Activated T-helper 17 cell treated with anti-CD3 and anti-CD28 coated beads, Interleukin-2, amount 50 U/mL, for 72 hours (primary cell): ENCODE measurements at regions not wholly inside any gene's neighbourhood (a gene's known extent, or its start where the extent isn't known, plus 50 kb on each side); places are given as distances from the start of the nearest gene placed in this dataset.
"Not testable (repeated sequence)": the region's sequence is repeated elsewhere in the genome, so short reads cannot be mapped to it uniquely, and the experiment has no call there.

ENCODE experiments used
- ATAC-seq: fragments of 150-1000 bp; cut with Tn5 transposase; replicated peaks from 2 replicates; pipeline ENCODE4 v1.10.0; 2021; ENCODE audit warnings: mild to moderate bottlenecking, moderate library complexity
- H3K27ac Mint-ChIP-seq: one replicate; pipeline ENCODE4 v1.8.0; 2022; ENCODE audit warnings: mixed read lengths
- H3K27me3 Mint-ChIP-seq: one replicate; pipeline ENCODE4 v1.8.0; 2022; ENCODE audit warnings: mixed read lengths
- H3K36me3 Mint-ChIP-seq: one replicate; pipeline ENCODE4 v1.8.0; 2022; ENCODE audit warnings: low read depth, mild to moderate bottlenecking, mixed read lengths
- H3K4me1 Mint-ChIP-seq: one replicate; pipeline ENCODE4 v1.8.0; 2022; ENCODE audit warnings: mixed read lengths
- H3K4me3 Mint-ChIP-seq: one replicate; pipeline ENCODE4 v1.8.0; 2022; ENCODE audit warnings: mild to moderate bottlenecking, mixed read lengths
- H3K9me3 Mint-ChIP-seq: one replicate; pipeline ENCODE4 v1.8.0; 2022; ENCODE audit warnings: mixed read lengths

DNA sequence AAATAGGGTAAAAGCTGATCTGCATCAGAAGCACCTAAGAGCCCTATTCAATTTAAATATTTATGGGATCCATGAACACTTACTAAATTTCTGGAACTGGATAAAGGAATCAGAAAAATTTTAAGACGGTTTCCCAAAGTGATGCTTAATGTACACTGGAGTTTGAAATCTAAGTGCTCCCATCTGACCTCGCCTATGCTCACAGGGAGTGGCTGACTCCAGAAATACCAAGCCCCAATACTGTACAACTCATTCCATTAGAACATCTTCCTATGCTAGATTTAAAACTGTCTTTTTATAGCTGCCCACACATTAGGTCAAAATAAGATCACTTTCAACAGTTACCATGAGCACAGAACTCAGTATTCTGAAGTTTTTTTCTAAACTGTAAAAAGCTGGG, 1214.6 kb downstream of the CDH11 start:
- H3K4me1 Mint-ChIP-seq: no peaks in the 10 kb centered on the region
- ATAC-seq: no peak
- H3K27ac Mint-ChIP-seq: no peak overlapping the region
- H3K9me3 Mint-ChIP-seq: peaks cover 15% of the 10 kb centered on the region
- H3K4me3 Mint-ChIP-seq: no peak overlapping the region
- H3K27me3 Mint-ChIP-seq: no peaks in the 10 kb centered on the region
- H3K36me3 Mint-ChIP-seq: no peaks in the 10 kb centered on the region

DNA sequence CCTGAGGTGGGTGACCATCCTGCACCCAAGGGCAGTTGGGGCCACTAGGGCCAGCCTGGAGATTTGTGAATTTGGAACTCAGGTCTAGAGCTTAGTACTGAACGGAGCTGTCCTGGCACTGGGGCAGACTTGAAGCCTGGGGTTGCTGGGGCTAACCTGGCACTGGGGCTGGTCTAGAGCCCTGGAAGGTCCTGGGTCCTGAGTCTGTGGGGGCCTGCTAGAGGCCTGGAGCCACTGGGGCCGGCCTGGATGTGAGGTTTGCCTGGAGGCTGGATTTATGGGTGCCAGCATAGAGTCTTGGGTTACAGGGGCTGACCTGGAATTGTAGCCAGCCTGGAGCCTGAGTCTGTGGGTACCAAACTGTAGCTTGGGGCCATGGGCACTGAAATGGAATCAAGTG, 1216.9 kb downstream of the CDH11 start:
- Mint-ChIP-seq H3K27me3 (no peaks in the 10 kb centered on the region), H3K27ac (no peak overlapping the region), H3K4me1 (no peaks in the 10 kb centered on the region), H3K36me3 (no peaks in the 10 kb centered on the region), H3K9me3 (peaks cover 26% of the 10 kb centered on the region), H3K4me3 (no peak overlapping the region)
- ATAC-seq: no peak

DNA sequence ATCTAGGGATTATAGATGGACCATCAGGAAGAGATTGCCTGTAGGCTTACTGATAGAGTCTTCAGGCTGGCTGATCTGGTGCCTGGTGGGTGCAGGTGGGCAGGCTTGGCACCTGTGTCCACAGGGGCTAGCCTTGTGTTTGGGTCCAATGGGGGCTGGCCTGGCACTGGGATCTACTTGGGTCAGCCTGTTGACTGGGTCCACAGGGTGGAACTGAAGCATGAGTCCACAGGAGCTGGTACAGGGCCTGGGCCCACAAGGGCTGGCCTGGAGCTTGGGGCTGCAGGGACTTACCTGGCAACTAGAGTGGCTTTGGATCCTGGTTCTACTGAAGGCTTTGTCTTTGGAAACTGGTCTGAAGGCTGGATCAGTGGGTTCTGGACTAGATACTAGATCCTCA, 1217.7 kb downstream of the CDH11 start:
- no peak overlapping the region for H3K27ac Mint-ChIP-seq
- H3K36me3 Mint-ChIP-seq: no peaks in the 10 kb centered on the region
- no peaks in the 10 kb centered on the region for H3K4me1 Mint-ChIP-seq
- no peaks in the 10 kb centered on the region for H3K27me3 Mint-ChIP-seq
- H3K9me3 Mint-ChIP-seq: peaks cover 29% of the 10 kb centered on the region
- H3K4me3 Mint-ChIP-seq: no peak overlapping the region
- no peak for ATAC-seq

DNA sequence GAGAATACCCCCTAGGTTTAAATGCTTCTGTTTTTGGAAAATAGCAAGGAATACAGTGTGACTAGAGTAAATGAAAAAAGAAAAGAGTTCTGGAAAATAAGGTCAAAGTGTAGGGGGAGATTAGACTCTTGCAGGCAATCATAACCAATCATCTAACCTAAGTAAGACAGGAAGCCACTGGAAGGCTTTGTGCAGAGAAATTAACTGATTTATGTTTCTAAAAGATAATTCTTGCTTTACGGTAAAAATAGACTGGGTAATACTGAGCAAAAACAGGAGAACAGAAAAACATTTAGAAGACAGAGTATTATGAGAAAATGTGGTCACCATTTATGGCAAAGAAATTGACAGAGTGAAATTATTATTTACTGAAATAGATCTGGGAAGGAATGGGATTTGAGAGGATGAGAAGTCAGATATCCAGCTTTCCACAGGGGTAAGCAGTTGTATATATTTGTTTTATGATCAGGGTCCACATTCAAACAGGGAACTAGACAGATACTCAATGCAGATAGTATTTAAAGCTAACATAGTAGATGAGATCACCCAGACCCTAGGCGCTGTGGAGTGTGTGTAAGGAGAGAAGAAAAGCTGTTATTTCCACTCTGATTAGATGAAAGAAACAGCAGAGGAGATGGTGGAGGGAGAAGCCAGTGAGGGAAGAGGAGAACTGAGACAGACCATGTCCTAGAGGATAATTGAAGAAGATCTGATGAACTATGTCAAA, 1225.3 kb downstream of the CDH11 start:
- no peak for ATAC-seq
- no peaks in the 10 kb centered on the region for H3K27me3 Mint-ChIP-seq
- no peaks in the 10 kb centered on the region for H3K36me3 Mint-ChIP-seq
- H3K4me1 Mint-ChIP-seq: no peaks in the 10 kb centered on the region
- no peak overlapping the region for H3K4me3 Mint-ChIP-seq
- H3K9me3 Mint-ChIP-seq: peaks cover 18% of the 10 kb centered on the region
- no peak overlapping the region for H3K27ac Mint-ChIP-seq

DNA sequence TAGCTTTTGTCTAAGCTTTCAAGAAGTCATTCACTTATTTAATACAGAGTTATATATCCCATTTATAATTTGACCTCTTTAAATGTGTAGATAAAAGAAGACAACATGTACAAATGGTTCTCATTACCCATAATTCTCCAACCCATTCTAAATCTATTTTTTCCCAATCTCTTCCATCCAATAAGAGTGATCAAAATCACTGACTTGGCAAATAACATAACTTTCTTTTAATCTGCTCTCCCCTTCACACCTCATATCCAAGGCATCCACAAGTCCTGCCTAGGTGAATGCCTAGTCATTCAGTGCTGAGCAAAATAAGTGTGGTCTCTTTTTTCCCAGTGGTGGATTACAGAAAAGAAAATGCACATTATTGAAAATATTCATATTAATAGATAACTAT, 1231.1 kb downstream of the CDH11 start:
- ATAC-seq: no peak
- H3K4me3 Mint-ChIP-seq: no peak overlapping the region
- H3K4me1 Mint-ChIP-seq: no peaks in the 10 kb centered on the region
- H3K36me3 Mint-ChIP-seq: no peaks in the 10 kb centered on the region
- H3K27ac Mint-ChIP-seq: no peak overlapping the region
- H3K27me3 Mint-ChIP-seq: no peaks in the 10 kb centered on the region
- peaks cover 35% of the 10 kb centered on the region for H3K9me3 Mint-ChIP-seq

DNA sequence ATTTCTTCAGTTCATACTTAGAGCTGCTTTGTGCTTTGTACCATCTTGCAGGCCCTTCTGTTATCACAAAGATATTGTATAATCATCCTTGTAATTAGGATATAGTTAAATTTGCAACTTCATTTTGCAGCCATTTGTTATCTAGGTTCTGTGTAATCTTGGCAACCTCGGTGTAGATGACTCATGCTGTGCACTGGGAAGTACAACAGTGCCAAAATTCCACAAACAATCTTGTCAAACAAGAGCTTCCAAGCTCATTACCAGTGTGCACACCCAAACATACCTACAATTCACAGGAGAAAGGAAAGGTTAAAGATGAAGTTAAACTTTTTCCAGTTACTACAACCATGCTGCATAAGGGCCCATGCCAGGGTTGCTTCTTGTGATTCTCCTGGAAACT, 1231.8 kb downstream of the CDH11 start:
- H3K4me1 Mint-ChIP-seq: no peaks in the 10 kb centered on the region
- no peak overlapping the region for H3K27ac Mint-ChIP-seq
- H3K9me3 Mint-ChIP-seq: peaks cover 35% of the 10 kb centered on the region
- no peaks in the 10 kb centered on the region for H3K27me3 Mint-ChIP-seq
- no peak for ATAC-seq
- no peaks in the 10 kb centered on the region for H3K36me3 Mint-ChIP-seq
- no peak overlapping the region for H3K4me3 Mint-ChIP-seq

DNA sequence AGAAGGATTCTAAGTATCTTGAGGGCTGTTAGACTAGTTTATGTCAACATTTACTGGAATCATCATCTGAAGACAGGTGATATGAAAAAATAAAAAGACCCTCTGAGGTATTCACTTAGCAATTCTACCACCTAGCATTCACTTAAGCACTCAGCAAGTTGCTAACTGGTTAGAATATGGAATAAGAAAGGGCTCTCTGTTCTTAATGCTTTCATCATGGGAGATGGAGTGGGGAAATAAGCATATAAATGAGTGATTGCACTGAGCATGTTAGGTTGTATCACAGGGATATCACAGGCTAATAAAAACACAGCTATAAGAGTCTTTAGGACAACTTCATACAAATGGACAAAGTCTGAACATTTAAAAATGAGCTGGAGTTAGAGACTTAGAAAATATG, 1238.8 kb downstream of the CDH11 start:
- ATAC-seq: no peak
- Mint-ChIP-seq H3K27ac (no peak overlapping the region), H3K4me1 (no peaks in the 10 kb centered on the region), H3K9me3 (peaks cover 25% of the 10 kb centered on the region), H3K27me3 (no peaks in the 10 kb centered on the region), H3K4me3 (no peak overlapping the region), H3K36me3 (no peaks in the 10 kb centered on the region)

DNA sequence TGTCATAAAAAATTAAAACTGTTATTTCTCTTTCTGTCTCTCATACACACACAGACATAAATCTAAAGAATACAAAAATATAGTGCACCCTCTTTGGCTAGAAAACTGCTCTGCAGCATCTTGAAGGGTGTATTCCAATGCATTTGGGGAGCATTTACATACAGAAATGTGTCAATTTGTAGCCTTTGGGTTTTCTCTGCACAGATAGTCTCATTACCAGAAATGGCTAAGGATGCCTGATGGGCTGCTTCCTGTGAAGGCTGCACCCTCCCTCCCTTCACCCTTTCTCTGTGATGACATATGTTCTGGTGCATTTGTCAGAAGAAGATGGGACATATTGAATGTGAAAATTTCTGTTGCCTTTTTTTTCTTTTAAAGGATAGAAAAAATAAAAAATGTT, 1239.3 kb downstream of the CDH11 start:
- no peak overlapping the region for H3K4me3 Mint-ChIP-seq
- H3K4me1 Mint-ChIP-seq: no peaks in the 10 kb centered on the region
- H3K27me3 Mint-ChIP-seq: no peaks in the 10 kb centered on the region
- ATAC-seq: no peak
- H3K36me3 Mint-ChIP-seq: no peaks in the 10 kb centered on the region
- peaks cover 25% of the 10 kb centered on the region for H3K9me3 Mint-ChIP-seq
- H3K27ac Mint-ChIP-seq: no peak overlapping the region

DNA sequence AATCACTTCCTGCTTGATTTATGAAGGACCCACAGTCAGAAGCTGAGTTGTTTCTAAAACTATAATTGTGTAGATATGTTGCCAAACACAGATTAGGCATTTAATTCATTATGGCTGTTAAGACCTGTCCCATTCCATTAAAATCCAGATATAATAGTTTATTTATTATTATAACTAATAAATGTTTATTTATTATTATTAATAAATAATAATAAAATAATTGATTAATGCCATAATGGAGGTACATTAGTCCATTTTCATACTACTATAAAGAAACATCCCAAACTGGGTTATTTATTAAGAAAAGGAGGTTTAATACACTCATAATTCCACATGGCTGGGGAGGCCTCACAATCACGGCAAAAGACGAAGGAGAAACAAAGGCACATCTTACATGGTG, 1240.9 kb downstream of the CDH11 start:
- Mint-ChIP-seq H3K27me3 (no peaks in the 10 kb centered on the region), H3K36me3 (no peaks in the 10 kb centered on the region), H3K9me3 (peaks cover 28% of the 10 kb centered on the region), H3K4me3 (no peak overlapping the region), H3K27ac (no peak overlapping the region), H3K4me1 (no peaks in the 10 kb centered on the region)
- ATAC-seq: no peak

DNA sequence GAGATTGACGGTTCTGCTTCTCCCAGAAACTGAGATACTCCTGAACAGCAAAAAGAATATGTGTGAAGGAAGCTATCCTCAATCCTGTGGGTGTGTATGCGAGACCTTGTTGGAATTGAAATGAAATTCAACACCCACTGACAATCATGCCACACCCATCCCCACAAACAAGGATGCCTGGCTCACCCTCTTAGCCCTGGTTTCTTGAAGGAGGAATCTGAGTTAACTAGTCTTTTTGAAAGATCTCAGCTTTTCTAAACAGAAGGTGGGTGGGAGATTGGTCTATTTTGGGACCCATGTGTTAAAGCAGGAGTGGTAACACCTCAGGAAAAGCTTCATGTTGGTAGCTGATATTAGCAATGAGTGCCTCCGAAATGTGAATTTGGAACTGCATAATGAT, 1244.5 kb downstream of the CDH11 start:
- peaks cover 25% of the 10 kb centered on the region for H3K9me3 Mint-ChIP-seq
- H3K27ac Mint-ChIP-seq: no peak overlapping the region
- H3K4me1 Mint-ChIP-seq: no peaks in the 10 kb centered on the region
- no peaks in the 10 kb centered on the region for H3K36me3 Mint-ChIP-seq
- no peaks in the 10 kb centered on the region for H3K27me3 Mint-ChIP-seq
- H3K4me3 Mint-ChIP-seq: no peak overlapping the region
- ATAC-seq: no peak

DNA sequence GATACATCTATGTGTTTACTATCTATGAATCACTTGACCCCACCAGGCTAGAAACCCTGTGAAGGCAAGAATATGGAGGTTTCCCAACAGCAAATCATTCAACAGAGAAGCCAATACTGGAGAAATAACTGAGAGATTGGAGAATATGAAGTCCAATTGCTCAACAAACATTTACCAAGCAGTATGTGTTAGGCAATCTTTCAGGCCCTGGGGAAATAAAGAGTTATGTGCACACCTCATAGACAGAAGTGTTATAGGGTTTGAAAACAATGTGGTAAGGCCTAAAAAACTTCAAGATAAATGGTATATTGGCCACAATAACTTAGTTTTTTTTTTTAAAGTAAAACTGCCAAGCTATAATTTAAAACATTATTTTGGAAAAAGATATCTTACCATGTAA, 1245.8 kb downstream of the CDH11 start:
- Mint-ChIP-seq H3K27ac (no peak overlapping the region), H3K4me3 (no peak overlapping the region), H3K27me3 (no peaks in the 10 kb centered on the region), H3K4me1 (no peaks in the 10 kb centered on the region), H3K9me3 (peaks cover 25% of the 10 kb centered on the region), H3K36me3 (no peaks in the 10 kb centered on the region)
- no peak for ATAC-seq

DNA sequence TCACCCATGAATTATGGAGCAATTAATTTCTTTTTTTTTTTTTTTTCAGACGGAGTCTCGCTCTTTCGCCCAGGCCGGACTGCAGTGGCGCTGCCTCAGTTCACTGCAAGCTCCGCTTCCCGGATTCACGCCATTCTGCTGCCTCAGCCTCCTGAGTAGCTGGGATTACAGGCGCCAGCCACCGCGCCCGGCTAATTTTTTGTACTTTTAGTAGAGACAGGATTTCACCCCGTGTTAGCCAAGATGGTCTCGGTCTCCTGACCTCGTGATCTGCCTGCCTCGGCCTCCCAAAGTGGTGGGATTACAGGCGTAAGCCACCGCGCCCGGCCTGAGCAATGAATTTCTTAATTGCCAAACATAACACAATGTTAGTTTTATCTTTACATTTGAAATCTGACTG, 1261.2 kb downstream of the CDH11 start:
- ATAC-seq, H3K4me1 Mint-ChIP-seq, H3K27me3 Mint-ChIP-seq, H3K36me3 Mint-ChIP-seq, H3K4me3 Mint-ChIP-seq, H3K27ac Mint-ChIP-seq: not testable (repeated sequence)
- H3K9me3 Mint-ChIP-seq: peaks cover 20% of the 10 kb centered on the region

DNA sequence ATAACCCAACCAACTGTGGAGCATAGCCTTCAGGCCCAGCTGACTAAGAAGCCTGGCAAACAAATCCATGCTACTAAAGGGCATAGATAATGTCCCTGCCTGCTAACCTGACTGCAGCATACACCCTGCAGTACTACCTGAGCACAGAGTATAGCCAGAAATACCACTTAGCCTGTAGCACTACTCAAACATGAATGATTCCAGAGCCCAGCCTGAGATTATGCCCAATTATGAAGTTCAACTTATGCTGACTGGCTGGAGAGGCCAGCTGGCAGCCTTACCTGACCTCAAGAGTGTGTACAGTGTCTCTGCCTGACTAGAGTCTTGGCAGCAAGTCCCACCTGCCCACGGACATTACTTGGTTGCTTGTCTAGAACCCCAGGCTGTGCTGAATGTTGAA, 1265.3 kb downstream of the CDH11 start:
- no peaks in the 10 kb centered on the region for H3K36me3 Mint-ChIP-seq
- H3K27me3 Mint-ChIP-seq: no peaks in the 10 kb centered on the region
- H3K4me3 Mint-ChIP-seq: no peak overlapping the region
- no peak for ATAC-seq
- peaks cover 15% of the 10 kb centered on the region for H3K9me3 Mint-ChIP-seq
- no peak overlapping the region for H3K27ac Mint-ChIP-seq
- H3K4me1 Mint-ChIP-seq: no peaks in the 10 kb centered on the region

DNA sequence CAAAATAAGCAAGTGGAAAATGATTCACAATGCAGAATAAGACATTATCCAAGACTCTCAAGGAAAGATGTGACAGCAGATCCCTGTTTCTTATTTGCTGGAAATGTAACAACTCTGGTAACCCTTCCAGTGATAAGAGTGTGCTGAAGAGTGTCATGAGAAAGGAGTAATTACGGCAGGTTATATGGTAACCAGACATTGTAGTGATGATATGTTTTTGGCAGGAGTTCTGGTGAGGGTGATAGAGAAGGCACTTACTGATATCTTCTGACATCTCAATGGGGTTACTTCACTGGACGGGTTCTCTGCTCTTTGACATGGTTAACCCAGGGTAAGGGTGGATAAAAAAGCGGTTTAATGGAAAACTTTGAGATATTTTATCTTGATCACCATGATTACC, 1270.9 kb downstream of the CDH11 start:
- no peaks in the 10 kb centered on the region for H3K36me3 Mint-ChIP-seq
- no peaks in the 10 kb centered on the region for H3K4me1 Mint-ChIP-seq
- H3K9me3 Mint-ChIP-seq: peaks cover 28% of the 10 kb centered on the region
- H3K4me3 Mint-ChIP-seq: no peak overlapping the region
- no peak overlapping the region for H3K27ac Mint-ChIP-seq
- H3K27me3 Mint-ChIP-seq: no peaks in the 10 kb centered on the region
- ATAC-seq: no peak

DNA sequence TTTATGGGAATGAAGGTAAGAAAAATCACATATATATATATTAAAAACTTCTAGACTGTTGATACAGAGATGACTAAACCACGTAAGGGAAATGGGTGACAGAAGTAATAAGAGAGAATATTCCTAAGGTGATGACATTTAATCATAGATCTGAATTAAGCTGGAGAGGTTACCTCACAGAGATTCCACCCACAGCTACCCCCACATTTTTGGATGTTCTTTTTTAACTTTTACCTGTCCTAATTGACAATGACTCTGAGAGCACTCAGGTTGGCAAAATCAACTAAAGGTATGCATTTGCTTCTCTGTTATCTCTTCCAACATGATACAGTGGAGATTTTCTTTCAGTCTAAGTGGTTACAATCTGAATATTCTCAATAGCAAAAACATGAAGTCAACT, 1280.6 kb downstream of the CDH11 start:
- ATAC-seq: no peak

DNA sequence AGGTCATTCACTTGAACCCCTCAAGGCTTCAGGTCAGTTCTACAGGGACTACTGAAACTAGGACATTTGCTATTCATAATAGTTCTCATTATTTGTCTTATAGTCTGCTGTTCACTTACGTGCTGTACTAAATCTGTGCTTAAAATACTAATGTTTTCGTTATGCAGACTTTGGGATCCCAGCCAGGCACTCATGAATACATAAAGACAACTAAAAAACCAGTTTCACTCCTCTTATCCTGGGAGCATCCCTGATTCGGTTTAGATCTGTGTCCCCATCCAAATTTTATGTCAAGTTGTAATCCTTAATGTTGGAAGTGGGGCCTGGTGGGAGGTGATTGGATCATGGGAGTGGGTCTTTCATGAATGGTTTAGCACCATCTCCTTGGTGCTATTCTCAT, 1291.8 kb downstream of the CDH11 start:
- peaks cover 16% of the 10 kb centered on the region for H3K9me3 Mint-ChIP-seq
- H3K36me3 Mint-ChIP-seq: no peaks in the 10 kb centered on the region
- no peak for ATAC-seq
- H3K4me1 Mint-ChIP-seq: no peaks in the 10 kb centered on the region
- H3K27ac Mint-ChIP-seq: no peak overlapping the region
- H3K27me3 Mint-ChIP-seq: no peaks in the 10 kb centered on the region
- no peak overlapping the region for H3K4me3 Mint-ChIP-seq

More for the DNA sequence above, 1280.6 kb downstream of the CDH11 start:
- Mint-ChIP-seq H3K27ac (no peak overlapping the region), H3K4me3 (no peak overlapping the region), H3K4me1 (no peaks in the 10 kb centered on the region), H3K36me3 (no peaks in the 10 kb centered on the region), H3K27me3 (no peaks in the 10 kb centered on the region), H3K9me3 (peaks cover 26% of the 10 kb centered on the region)
